ENCODE measurements at regions not wholly inside any gene's neighbourhood (a gene's known extent, or its start where the extent isn't known, plus 50 kb on each side); places are given as distances from the start of the nearest gene placed in this dataset.
A peak's percentile ranks its signal among the peaks of the same experiment; 100 is the strongest.
"Not testable (repeated sequence)": the region's sequence is repeated elsewhere in the genome, so short reads cannot be mapped to it uniquely, and the experiment has no call there.

- ATAC-seq (no peak), DNase-seq (no peak)
- intact Hi-C loops (cut with DNase I), result no loop called here
Measured at GRCh38 chr5:179461576-179461975, 88.8 kb upstream of the RUFY1 start.

GRCh38 chr5:179459771-179460170, 90.6 kb upstream of the RUFY1 start:
- intact Hi-C loops (cut with DNase I), result no loop called here
- no peak for ATAC-seq
- DNase-seq, result no peak

DNA sequence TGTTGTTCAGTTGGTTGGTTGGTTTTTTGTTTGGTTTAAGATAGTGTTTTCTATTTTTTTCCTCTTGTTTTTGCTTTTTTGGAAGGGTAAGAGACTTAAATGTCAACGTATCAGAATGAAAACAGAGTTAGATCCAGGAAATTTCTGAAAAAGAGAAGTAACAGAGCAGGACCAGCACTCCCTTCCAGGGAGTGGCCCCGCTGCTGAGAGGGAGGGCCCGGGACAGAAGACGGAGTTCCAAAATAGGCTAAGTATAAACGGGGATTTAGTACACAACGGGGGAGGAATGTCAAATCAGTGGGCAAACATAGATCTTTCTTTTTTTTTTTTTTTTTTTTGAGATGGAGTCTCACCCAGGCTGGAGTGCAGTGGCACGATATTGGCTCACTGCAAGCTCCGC, 92.7 kb upstream of the RUFY1 start:
- ATAC-seq, result no peak
- no peak for DNase-seq
- intact Hi-C loops (cut with DNase I), result no loop called here

DNA sequence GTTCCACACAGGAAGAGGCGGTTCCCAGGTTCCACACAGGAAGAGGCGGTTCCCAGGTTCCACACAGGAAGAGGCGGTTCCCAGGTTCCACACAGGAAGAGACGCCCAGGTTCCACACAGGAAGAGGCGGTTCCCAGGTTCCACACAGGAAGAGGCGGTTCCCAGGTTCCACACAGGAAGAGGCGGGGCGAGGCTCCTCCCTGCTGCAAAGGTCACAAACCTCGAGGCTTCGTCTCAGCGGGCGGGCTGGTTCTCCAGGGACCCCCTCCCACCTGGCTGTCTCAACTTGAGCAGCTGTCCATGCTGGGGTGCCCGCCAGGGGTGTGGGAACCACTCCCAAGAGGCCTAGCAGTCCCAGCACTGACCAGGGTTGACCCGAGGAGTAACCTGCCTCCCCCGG, 94.3 kb upstream of the RUFY1 start:
- intact Hi-C loops (cut with DNase I); DNase-seq: not testable (repeated sequence)

GRCh38 chr5:179455320-179455719, 95.0 kb upstream of the RUFY1 start:
- intact Hi-C loops (cut with DNase I), result no loop called here
- no peak for ATAC-seq
- no peak for DNase-seq

More for the DNA sequence above, 94.3 kb upstream of the RUFY1 start:
- not testable (repeated sequence) for ATAC-seq

GRCh38 chr5:179454356-179454755, 96.0 kb upstream of the RUFY1 start:
- DNase-seq (no peak), ATAC-seq (no peak)
- intact Hi-C loops (cut with DNase I), result no loop called here

DNA sequence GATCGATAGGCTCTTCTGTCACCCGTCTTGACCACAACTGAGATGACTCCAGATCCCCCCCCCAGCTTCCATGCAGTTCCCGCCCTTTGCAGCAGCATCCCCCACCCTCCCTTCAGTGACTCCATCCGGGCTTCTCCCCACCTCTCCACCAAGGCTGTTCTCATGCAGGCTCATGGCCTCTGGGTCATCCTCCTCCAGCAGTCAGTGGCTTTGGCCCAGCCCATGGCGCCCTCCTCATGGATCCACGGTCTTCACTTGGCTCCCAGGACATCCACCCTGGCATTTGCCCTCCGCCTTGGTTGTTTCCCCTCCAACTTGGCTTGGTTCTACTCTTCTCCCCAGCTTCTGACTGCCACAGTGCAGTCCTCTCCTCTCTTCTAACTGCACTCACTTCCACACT, 96.7 kb upstream of the RUFY1 start:
- no peak for ATAC-seq
- no peak for DNase-seq
- intact Hi-C loops (cut with DNase I), result no loop called here

DNA sequence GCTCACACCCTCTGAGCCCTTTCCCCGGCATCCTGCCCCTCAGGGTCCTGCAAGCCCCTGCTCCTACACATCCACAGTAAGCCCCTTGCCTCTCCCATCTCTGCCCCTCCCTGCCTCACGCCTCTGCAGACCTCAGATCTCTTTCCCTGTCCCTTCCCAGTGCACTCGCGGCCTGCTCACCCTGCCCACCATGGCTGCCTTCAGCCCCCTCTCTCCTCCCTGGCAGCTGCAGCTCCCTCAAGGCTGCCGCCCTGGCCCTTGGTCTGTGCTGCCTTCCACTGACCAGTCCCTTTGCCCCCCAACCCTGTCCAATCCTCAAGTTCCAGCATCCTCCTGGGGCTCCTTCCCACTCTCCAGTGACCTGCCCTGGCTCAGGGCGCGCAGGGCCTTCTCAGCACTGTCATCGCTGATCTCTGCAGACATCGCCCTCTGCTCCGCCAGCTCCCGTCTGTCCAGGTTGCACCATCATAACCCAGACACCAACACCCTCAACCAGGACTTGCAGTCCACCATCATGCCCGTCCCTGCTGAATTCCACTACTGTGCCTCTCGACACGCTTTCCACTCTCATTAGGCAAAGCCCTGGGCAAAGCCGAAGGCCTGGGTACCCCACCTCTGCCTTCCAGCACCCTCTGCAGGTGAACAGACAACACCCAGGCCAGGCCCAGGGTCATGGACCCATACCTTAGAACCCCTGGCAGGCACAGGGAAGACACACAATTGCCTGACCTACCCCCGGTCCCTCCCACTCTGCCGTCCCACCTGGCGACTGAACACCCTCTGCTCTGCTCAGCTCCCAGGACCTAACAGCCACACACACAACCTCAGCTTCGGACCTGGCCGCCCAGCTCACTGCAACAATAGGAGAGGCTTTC, 97.8 kb upstream of the RUFY1 start:
- intact Hi-C loops (cut with DNase I), result no loop called here
- ATAC-seq, result no peak
- DNase-seq, result no peak

GRCh38 chr5:179451828-179452196, 98.5 kb upstream of the RUFY1 start:
- intact Hi-C loops (cut with DNase I), result no loop called here
- ATAC-seq (no peak), DNase-seq (no peak)

GRCh38 chr5:179451114-179451827, 99.1 kb upstream of the RUFY1 start:
- DNase-seq, result no peak
- intact Hi-C loops (cut with DNase I), result no loop called here
- no peak for ATAC-seq

DNA sequence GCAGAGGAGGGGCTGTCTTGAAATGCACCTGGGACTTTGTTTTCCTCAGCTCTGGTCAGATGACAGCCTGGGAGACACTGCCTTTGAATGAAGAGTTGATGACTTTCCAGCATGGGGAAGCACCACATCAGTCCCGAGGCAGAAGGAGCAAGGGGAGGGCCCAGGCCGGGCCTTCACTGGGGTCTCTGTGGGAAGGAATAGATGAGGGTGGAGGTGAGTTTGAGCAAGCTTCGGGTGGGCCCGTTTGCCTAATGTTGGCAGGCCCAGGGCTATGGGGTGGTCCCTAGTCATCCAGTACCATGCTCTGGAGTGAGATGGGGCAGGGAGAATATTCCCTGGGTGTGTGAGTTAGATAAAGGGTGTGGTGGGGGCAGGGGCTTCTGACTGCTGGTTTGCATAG, 100.4 kb upstream of the RUFY1 start:
- ATAC-seq; intact Hi-C loops (cut with DNase I); DNase-seq: not testable (repeated sequence)

GRCh38 chr5:179448282-179448681, 102.1 kb upstream of the RUFY1 start:
- intact Hi-C loops (cut with DNase I); ATAC-seq; DNase-seq: not testable (repeated sequence)

GRCh38 chr5:179442289-179442688, 97.0 kb upstream of the ADAMTS2 start:
- intact Hi-C loops (cut with DNase I); ATAC-seq; DNase-seq: not testable (repeated sequence)

GRCh38 chr5:179439181-179439985, 94.1 kb upstream of the ADAMTS2 start:
- no peak for ATAC-seq
- DNase-seq, result no peak
- intact Hi-C loops (cut with DNase I), result no loop called here

DNA sequence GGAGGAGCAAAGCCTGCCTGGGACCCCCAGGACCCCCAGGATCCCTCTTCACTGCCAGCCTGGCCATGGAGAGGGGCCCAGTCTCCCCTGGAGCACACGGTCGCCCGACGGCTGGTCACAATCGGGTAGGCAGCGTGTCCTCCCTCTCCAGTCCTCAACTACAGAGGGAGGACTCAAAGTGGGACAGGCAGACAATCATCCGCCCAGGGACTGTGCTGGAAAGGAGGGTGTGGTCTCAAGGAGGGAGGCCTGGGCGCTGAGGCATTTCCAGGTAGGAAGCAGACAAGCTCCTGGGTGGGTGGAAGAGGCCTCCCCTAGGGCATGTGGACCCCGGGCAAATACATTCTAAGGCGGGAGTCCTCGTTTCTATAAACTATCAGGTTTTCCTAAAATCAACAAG, 93.2 kb upstream of the ADAMTS2 start:
- intact Hi-C loops (cut with DNase I), result no loop called here
- no peak for DNase-seq
- no peak for ATAC-seq

- DNase-seq (peak; percentile 58), ATAC-seq (peak; percentile 56 to 63)
- intact Hi-C loops (cut with DNase I), result no loop called here
Measured at GRCh38 chr5:179438011-179438441, 92.8 kb upstream of the ADAMTS2 start.

DNA sequence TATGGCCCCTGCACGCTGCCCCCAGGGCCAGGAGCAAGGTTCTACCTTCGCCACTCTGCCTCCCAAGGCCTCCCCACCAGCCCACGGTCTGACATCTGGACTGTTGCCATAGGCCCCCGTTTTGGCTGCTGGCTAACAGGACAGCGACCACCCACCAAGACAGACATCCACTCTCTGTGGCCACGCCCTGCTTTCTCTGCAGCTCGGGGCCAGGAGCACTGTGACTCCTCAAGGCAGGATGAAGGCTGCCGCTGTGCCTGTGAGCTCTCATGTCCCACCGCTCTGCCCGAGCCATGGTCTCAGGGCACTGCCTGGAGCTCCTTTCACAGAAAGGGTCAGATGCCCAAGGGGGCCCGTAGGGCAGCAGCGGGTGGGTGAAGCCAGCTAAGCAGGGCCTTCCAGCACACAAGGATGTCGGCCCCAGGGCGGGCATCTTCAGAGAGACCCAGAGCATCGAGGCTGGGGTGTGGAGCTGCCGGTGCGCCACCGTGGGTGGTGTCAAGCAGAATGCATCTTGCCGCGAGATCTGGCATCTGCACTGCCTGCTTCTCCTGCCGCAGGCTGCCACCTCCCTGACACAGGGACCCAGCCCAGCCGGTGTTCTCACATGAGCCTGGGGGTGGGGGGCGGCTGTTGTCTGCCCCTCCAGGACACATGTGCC, 92.2 kb upstream of the ADAMTS2 start:
- intact Hi-C loops (cut with DNase I), result no loop called here
- no peak for DNase-seq
- peak; percentile 9 to 19 for ATAC-seq

GRCh38 chr5:179436321-179437122, 91.3 kb upstream of the ADAMTS2 start:
- ATAC-seq (no peak), DNase-seq (no peak)
- intact Hi-C loops (cut with DNase I), result no loop called here
